KMS-11 (cell line): ENCODE measurements at regions not wholly inside any gene's neighbourhood (a gene's known extent, or its start where the extent isn't known, plus 50 kb on each side); places are given as distances from the start of the nearest gene placed in this dataset.

Experiments
- H2AFZ ChIP-seq: fragments of 200-600 bp; sonication (generic); 2 replicates; pipeline ENCODE4 v1.6.1; 2016; ENCODE audit warnings: antibody characterized with exemption, mixed run types, low read depth
- H3K27ac ChIP-seq: fragments of 200-600 bp; sonication (generic); 2 replicates; pipeline ENCODE4 v1.6.1; 2016; ENCODE audit warnings: mild to moderate bottlenecking, mixed run types
- H3K27me3 ChIP-seq: fragments of 200-600 bp; sonication (generic); 2 replicates; pipeline ENCODE4 v1.6.1; 2017; ENCODE audit warnings: mild to moderate bottlenecking, low read depth, mixed run types, moderate library complexity; ENCODE audit not compliant: insufficient read depth
- H3K36me3 ChIP-seq: fragments of 200-600 bp; sonication (generic); 2 replicates; pipeline ENCODE4 v1.6.1; 2017; ENCODE audit warnings: mild to moderate bottlenecking, mixed run types; ENCODE audit not compliant: insufficient read depth
- H3K4me1 ChIP-seq: fragments of 200-600 bp; sonication (generic); 2 replicates; pipeline ENCODE4 v1.6.1; 2016; ENCODE audit warnings: mild to moderate bottlenecking, low read depth, mixed run types; ENCODE audit not compliant: poor library complexity, severe bottlenecking
- H3K4me2 ChIP-seq: fragments of 200-600 bp; sonication (generic); 2 replicates; pipeline ENCODE4 v1.7.0; 2016; ENCODE audit warnings: mild to moderate bottlenecking, mixed run types
- H3K4me3 ChIP-seq: fragments of 200-600 bp; sonication (generic); IDR thresholded peaks from 2 replicates; pipeline ENCODE4 v1.6.1; 2017; ENCODE audit warnings: low read depth, low read length, mixed read lengths; ENCODE audit not compliant: insufficient read depth
- H3K79me2 ChIP-seq: fragments of 200-600 bp; sonication (generic); 2 replicates; pipeline ENCODE4 v1.6.1; 2016; ENCODE audit warnings: low read depth, mixed run types; ENCODE audit not compliant: insufficient read depth
- H3K9ac ChIP-seq: fragments of 200-600 bp; sonication (generic); 2 replicates; pipeline ENCODE4 v1.6.1; 2016; ENCODE audit warnings: mild to moderate bottlenecking, mixed run types
- H4K20me1 ChIP-seq: fragments of 200-600 bp; sonication (generic); 2 replicates; pipeline ENCODE4 v1.6.1; 2016; ENCODE audit warnings: mild to moderate bottlenecking, mixed run types; ENCODE audit not compliant: insufficient read depth
- CTCF ChIP-seq: fragments of 200-600 bp; sonication (generic); conservative IDR thresholded peaks from 2 replicates; pipeline ENCODE4 v1.6.1; 2017; ENCODE audit warnings: low read depth, mild to moderate bottlenecking, antibody characterized with exemption, low read length, moderate library complexity, mixed read lengths

GRCh38 chr2:150107170-150107569 is 380.3 kb downstream of the RND3 start:
- H3K79me2 ChIP-seq: no peaks in the 10 kb centered on the region
- no peaks in the 10 kb centered on the region for H3K36me3 ChIP-seq
- no peak overlapping the region for H3K4me2 ChIP-seq
- no peak overlapping the region for H3K4me3 ChIP-seq
- H4K20me1 ChIP-seq: no peaks in the 10 kb centered on the region
- H2AFZ ChIP-seq: no peak overlapping the region
- H3K4me1 ChIP-seq: peaks cover 12% of the 10 kb centered on the region
- H3K9ac ChIP-seq: no peak overlapping the region
- H3K27ac ChIP-seq: no peak overlapping the region
- TF ChIP-seq CTCF: no peak
- no peaks in the 10 kb centered on the region for H3K27me3 ChIP-seq

- Histone ChIP-seq H3K27me3 (no peaks in the 10 kb centered on the region), H3K4me2 (no peak overlapping the region), H3K36me3 (no peaks in the 10 kb centered on the region), H3K9ac (no peak overlapping the region), H3K4me1 (peaks cover 28% of the 10 kb centered on the region), H3K4me3 (no peak overlapping the region), H3K79me2 (no peaks in the 10 kb centered on the region), H2AFZ (no peak overlapping the region), H4K20me1 (no peaks in the 10 kb centered on the region), H3K27ac (no peak overlapping the region)
- TF ChIP-seq CTCF: no peak
Measured at GRCh38 chr2:150101947-150102346, 385.5 kb downstream of the RND3 start.

DNA sequence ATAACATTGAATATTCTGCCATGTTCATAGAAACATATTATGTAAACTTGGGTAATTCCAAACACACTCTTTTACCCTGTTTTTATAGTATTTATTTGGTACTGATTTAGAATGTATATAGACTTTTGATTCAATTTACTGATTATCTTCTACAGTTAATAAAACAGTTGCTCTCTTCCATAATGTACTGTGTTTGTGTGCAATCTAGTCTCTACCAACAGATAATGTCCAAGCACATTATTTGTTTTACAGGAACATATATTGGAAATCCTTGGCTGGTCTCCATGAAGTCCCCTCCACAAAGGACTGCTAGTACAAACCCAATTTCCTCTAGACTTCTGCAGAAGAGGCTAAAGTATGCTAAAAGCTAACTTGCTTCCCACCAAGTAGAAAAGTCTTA is 386.6 kb downstream of the RND3 start:
- H3K4me1 ChIP-seq: peaks cover 28% of the 10 kb centered on the region
- H3K27me3 ChIP-seq: no peaks in the 10 kb centered on the region
- H3K36me3 ChIP-seq: no peaks in the 10 kb centered on the region
- no peak overlapping the region for H3K4me3 ChIP-seq
- H3K4me2 ChIP-seq: no peak overlapping the region
- no peaks in the 10 kb centered on the region for H4K20me1 ChIP-seq
- H2AFZ ChIP-seq: no peak overlapping the region
- no peaks in the 10 kb centered on the region for H3K79me2 ChIP-seq
- no peak for TF ChIP-seq CTCF
- H3K9ac ChIP-seq: no peak overlapping the region
- H3K27ac ChIP-seq: no peak overlapping the region

DNA sequence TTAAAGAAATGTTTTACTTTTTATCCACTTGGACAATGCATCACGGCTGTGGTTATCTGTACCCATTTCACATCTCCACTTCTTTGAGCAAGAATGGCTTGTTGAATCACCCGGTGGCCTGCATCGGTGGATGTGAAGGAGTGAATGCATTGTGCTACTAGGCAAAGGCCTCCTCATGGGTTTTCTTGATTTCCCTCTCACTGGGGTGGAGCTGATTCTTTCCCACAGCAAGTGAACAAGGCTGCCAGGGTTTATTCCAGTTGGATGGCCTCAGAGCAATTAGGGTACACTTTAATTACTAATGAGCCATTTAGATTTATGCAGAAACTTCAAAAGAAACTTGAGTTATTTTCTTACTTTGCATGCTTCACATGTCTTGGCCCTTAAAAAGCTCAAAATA is 387.1 kb downstream of the RND3 start:
- H2AFZ ChIP-seq: no peak overlapping the region
- H3K36me3 ChIP-seq: no peaks in the 10 kb centered on the region
- no peak for TF ChIP-seq CTCF
- H4K20me1 ChIP-seq: no peaks in the 10 kb centered on the region
- no peak overlapping the region for H3K27ac ChIP-seq
- H3K4me2 ChIP-seq: no peak overlapping the region
- peaks cover 28% of the 10 kb centered on the region for H3K4me1 ChIP-seq
- no peak overlapping the region for H3K9ac ChIP-seq
- no peak overlapping the region for H3K4me3 ChIP-seq
- no peaks in the 10 kb centered on the region for H3K79me2 ChIP-seq
- no peaks in the 10 kb centered on the region for H3K27me3 ChIP-seq

DNA sequence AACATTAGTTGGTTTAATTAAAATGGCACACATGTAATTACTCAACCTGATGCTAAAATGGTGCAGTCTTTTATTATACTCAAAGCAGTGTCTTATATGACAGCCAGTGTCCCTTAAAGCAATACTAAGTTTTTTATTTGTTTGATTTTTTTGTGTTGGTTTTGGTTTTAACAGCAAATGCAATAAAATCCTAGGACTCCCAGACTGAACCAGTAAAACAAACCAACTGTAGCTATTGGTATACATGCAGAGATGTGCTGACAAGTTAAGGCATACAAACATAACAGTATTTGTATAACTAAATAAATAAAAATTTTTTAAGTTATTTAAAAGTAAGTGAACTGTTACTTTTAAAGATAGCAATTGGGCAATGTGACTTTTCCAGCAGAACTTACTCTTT is 387.7 kb downstream of the RND3 start:
- Histone ChIP-seq H3K4me2 (no peak overlapping the region), H3K27ac (no peak overlapping the region), H3K4me1 (peaks cover 24% of the 10 kb centered on the region), H4K20me1 (no peaks in the 10 kb centered on the region), H3K4me3 (no peak overlapping the region), H3K36me3 (no peaks in the 10 kb centered on the region), H3K79me2 (no peaks in the 10 kb centered on the region), H3K27me3 (no peaks in the 10 kb centered on the region), H2AFZ (no peak overlapping the region), H3K9ac (no peak overlapping the region)
- no peak for TF ChIP-seq CTCF
